CD14-positive monocyte (primary cell): ENCODE measurements at regions not wholly inside any gene's neighbourhood (a gene's known extent, or its start where the extent isn't known, plus 50 kb on each side); places are given as distances from the start of the nearest gene placed in this dataset.
"Not testable (repeated sequence)": the region's sequence is repeated elsewhere in the genome, so short reads cannot be mapped to it uniquely, and the experiment has no call there.

Experiments
- DNase-seq, 3 donors: peaks; one replicate each; pipeline ENCODE4 v3.0.0-alpha.2; 2011 to 2022
- H2AFZ ChIP-seq: 2 replicates; pipeline ENCODE4 v1.6.0; 2012; ENCODE audit warnings: mild to moderate bottlenecking, low read depth, low read length, inconsistent platforms; ENCODE audit not compliant: insufficient read depth, poor library complexity, severe bottlenecking
- H3K27ac ChIP-seq, 2 donors: 1 replicate in 1 of 2; 2 replicates in 1 of 2; pipeline ENCODE4 v1.5.1; 2012 to 2013; ENCODE audit warnings: low read length in 2 of 2, control low read depth in 1 of 2, inconsistent platforms in 1 of 2, low read depth in 1 of 2, mild to moderate bottlenecking in 1 of 2
- H3K27me3 ChIP-seq, 2 donors: one replicate each; pipeline versions ENCODE4 v1.6.0 to v1.6.1; 2011 to 2013; ENCODE audit warnings: low read length in 2 of 2; ENCODE audit not compliant: control insufficient read depth in 2 of 2, insufficient read depth in 2 of 2
- H3K36me3 ChIP-seq, 2 donors: replicated peaks in 1 of 2; 1 replicate in 1 of 2; 2 replicates in 1 of 2; pipeline versions ENCODE4 v1.5.1 to v1.6.1; 2012 to 2013; ENCODE audit warnings: low read length in 2 of 2, control low read depth in 1 of 2, inconsistent platforms in 1 of 2, mild to moderate bottlenecking in 1 of 2; ENCODE audit not compliant: insufficient read depth in 2 of 2, control insufficient read depth in 1 of 2
- H3K4me1 ChIP-seq, 2 donors: 1 replicate in 1 of 2; 2 replicates in 1 of 2; pipeline versions ENCODE4 v1.5.1 to v1.6.1; 2012 to 2013; ENCODE audit warnings: low read length in 2 of 2, control low read depth in 1 of 2, inconsistent platforms in 1 of 2, mild to moderate bottlenecking in 1 of 2, moderate library complexity in 1 of 2; ENCODE audit not compliant: insufficient read depth in 2 of 2, control insufficient read depth in 1 of 2
- H3K4me2 ChIP-seq: replicated peaks from 2 replicates; pipeline ENCODE3; 2012; ENCODE audit warnings: low read length, moderate library complexity, mild to moderate bottlenecking; ENCODE audit not compliant: poor library complexity, severe bottlenecking; ENCODE audit errors: extremely low read depth
- H3K4me3 ChIP-seq, 3 experiments: fragments of 200-600 bp in 1 of 3; sonication (generic) in 1 of 3; replicated peaks in 1 of 3; 1 replicate in 2 of 3; 2 replicates in 1 of 3; pipeline ENCODE4 v1.5.1; 2011 to 2013; ENCODE audit warnings: low read length in 3 of 3, mild to moderate bottlenecking in 3 of 3, control low read depth in 2 of 3, low read depth in 2 of 3, inconsistent platforms in 1 of 3, moderate library complexity in 1 of 3
- H3K79me2 ChIP-seq: 2 replicates; pipeline ENCODE4 v1.6.0; 2012; ENCODE audit warnings: mild to moderate bottlenecking, control low read depth, inconsistent platforms, low read length, moderate library complexity; ENCODE audit not compliant: insufficient read depth
- H3K9ac ChIP-seq: 2 replicates; pipeline ENCODE4 v1.6.0; 2017; ENCODE audit warnings: low read length, mild to moderate bottlenecking; ENCODE audit not compliant: insufficient read depth, poor library complexity, severe bottlenecking
- H3K9me3 ChIP-seq, 2 donors: replicated peaks in 1 of 2; 1 replicate in 1 of 2; 2 replicates in 1 of 2; pipeline versions ENCODE4 v1.5.1 to v1.6.1; 2012 to 2013; ENCODE audit warnings: low read length in 2 of 2, control low read depth in 1 of 2; ENCODE audit not compliant: control insufficient read depth in 1 of 2, insufficient read depth in 1 of 2
- H4K20me1 ChIP-seq: 2 replicates; pipeline ENCODE4 v1.6.0; 2012; ENCODE audit warnings: mild to moderate bottlenecking, low read length, control low read depth, moderate library complexity; ENCODE audit not compliant: insufficient read depth
- H3K27ac Mint-ChIP-seq, 7 donors: one replicate each; pipeline ENCODE4 v1.8.0; 2020; ENCODE audit warnings: mild to moderate bottlenecking in 7 of 7, mixed read lengths in 7 of 7, moderate library complexity in 6 of 7, inconsistent platforms in 2 of 7
- H3K27me3 Mint-ChIP-seq, 3 donors: one replicate each; pipeline ENCODE4 v1.8.0; 2021 to 2022; ENCODE audit warnings: low read depth in 3 of 3, mild to moderate bottlenecking in 3 of 3, mixed read lengths in 3 of 3, moderate library complexity in 3 of 3, inconsistent platforms in 1 of 3
- H3K36me3 Mint-ChIP-seq, 2 donors: one replicate each; pipeline ENCODE4 v1.8.0; 2020; ENCODE audit warnings: mixed read lengths in 2 of 2, inconsistent platforms in 1 of 2, mild to moderate bottlenecking in 1 of 2
- H3K4me1 Mint-ChIP-seq: one replicate; pipeline ENCODE4 v1.8.0; 2020; ENCODE audit warnings: mild to moderate bottlenecking, mixed read lengths
- H3K4me3 Mint-ChIP-seq, 2 donors: one replicate each; pipeline ENCODE4 v1.8.0; 2020; ENCODE audit warnings: mild to moderate bottlenecking in 2 of 2, mixed read lengths in 2 of 2, moderate library complexity in 1 of 2
- H3K9me3 Mint-ChIP-seq, 7 donors: one replicate each; pipeline ENCODE4 v1.8.0; 2020 to 2022; ENCODE audit warnings: mixed read lengths in 7 of 7, mild to moderate bottlenecking in 6 of 7, moderate library complexity in 6 of 7, inconsistent platforms in 2 of 7
- WGBS: methylation state at CpG from one replicate; pipeline ENCODE4 v1.1.5; 2013; ENCODE audit warnings: missing lambda C conversion rate; ENCODE audit not compliant: insufficient coverage; 5-methylcytosine and 5-hydroxymethylcytosine counted together
- intact Hi-C, 2 donors: fragments of 100-400 bp; cut with micrococcal nuclease; formaldehyde crosslinking; loops; one replicate each; pipeline versions ENCODE4 v1.15.0 to v1.15.1; 2023
- TF ChIP-seq, protein P1 (sequence below): fragments of 200-600 bp; IDR thresholded peaks from one replicate; pipeline ENCODE4 v1.8.0; 2022; ENCODE audit warnings: antibody characterized with exemption, mild to moderate bottlenecking

- H3K27ac Mint-ChIP-seq: no peak overlapping the region
- peaks cover 12 to 36% (median 16%) of the 10 kb centered on the region in 7 donors for H3K9me3 Mint-ChIP-seq
- Histone ChIP-seq H3K36me3 (no peaks in the 10 kb centered on the region), H3K79me2 (no peaks in the 10 kb centered on the region), H3K4me2 (no peak overlapping the region), H3K4me1 (no peaks in the 10 kb centered on the region), H2AFZ (no peak overlapping the region), H3K27me3 (no peaks in the 10 kb centered on the region), H3K27ac (no peak overlapping the region), H3K9me3 (peaks cover 22 to 29% of the 10 kb centered on the region in 2 donors), H3K4me3 (no peak overlapping the region), H3K9ac (no peak overlapping the region), H4K20me1 (no peaks in the 10 kb centered on the region)
- no peaks in the 10 kb centered on the region for H3K4me1 Mint-ChIP-seq
- H3K4me3 Mint-ChIP-seq: no peak overlapping the region
- H3K27me3 Mint-ChIP-seq: no peaks in the 10 kb centered on the region
- TF ChIP-seq, protein P1, sequence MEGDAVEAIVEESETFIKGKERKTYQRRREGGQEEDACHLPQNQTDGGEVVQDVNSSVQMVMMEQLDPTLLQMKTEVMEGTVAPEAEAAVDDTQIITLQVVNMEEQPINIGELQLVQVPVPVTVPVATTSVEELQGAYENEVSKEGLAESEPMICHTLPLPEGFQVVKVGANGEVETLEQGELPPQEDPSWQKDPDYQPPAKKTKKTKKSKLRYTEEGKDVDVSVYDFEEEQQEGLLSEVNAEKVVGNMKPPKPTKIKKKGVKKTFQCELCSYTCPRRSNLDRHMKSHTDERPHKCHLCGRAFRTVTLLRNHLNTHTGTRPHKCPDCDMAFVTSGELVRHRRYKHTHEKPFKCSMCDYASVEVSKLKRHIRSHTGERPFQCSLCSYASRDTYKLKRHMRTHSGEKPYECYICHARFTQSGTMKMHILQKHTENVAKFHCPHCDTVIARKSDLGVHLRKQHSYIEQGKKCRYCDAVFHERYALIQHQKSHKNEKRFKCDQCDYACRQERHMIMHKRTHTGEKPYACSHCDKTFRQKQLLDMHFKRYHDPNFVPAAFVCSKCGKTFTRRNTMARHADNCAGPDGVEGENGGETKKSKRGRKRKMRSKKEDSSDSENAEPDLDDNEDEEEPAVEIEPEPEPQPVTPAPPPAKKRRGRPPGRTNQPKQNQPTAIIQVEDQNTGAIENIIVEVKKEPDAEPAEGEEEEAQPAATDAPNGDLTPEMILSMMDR: no peak
- DNase-seq: no peak
- 88% methylated on average over 2 of the region's 3 CpGs for WGBS
- H3K36me3 Mint-ChIP-seq: no peaks in the 10 kb centered on the region
- intact Hi-C loops: no loop called here
Measured at GRCh38 chr5:114148253-114148652, 213.6 kb upstream of the KCNN2 start.

DNA sequence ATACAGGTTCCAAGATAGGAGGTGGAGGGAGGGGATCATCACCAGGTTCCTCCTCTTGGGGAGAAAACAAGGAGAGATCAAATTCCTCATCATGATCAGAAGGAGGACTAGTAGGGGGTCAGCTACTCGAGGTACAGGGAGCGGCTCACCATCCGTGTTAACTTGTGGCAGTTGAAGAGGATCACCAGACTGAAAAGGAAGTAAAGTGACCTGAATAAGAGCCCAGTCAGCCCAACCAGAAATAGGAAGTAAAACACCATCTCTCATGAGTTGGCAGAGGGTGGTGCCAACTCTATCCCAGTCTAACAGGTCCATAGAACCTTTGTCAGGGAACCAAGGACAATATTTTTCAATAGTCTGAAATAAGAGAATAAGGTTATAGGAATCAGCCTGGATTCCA lies 213.1 kb upstream of the KCNN2 start:
- H3K9me3 ChIP-seq: peaks cover 18 to 25% of the 10 kb centered on the region in 2 donors
- H3K4me3 Mint-ChIP-seq, H3K79me2 ChIP-seq, H4K20me1 ChIP-seq, intact Hi-C loops, H3K36me3 ChIP-seq, DNase-seq, H3K27me3 Mint-ChIP-seq, H3K4me1 ChIP-seq, H2AFZ ChIP-seq, H3K4me2 ChIP-seq, H3K27me3 ChIP-seq, H3K27ac Mint-ChIP-seq, H3K4me3 ChIP-seq, H3K4me1 Mint-ChIP-seq, H3K27ac ChIP-seq, H3K9ac ChIP-seq, H3K36me3 Mint-ChIP-seq: not testable (repeated sequence)
- H3K9me3 Mint-ChIP-seq: peaks cover 12 to 32% (median 16%) of the 10 kb centered on the region in 7 donors
- WGBS: 100% methylated on average over 1 of the region's 3 CpGs
